GM10248 (cell line): ENCODE measurements at regions not wholly inside any gene's neighbourhood (a gene's known extent, or its start where the extent isn't known, plus 50 kb on each side); places are given as distances from the start of the nearest gene placed in this dataset.

Source experiments
- CTCF ChIA-PET: fragments of 300-600 bp; sonication (Branson Sonifier 250); formaldehyde crosslinking; extraction: SDS; loops from one replicate; lab custom pipeline; 2021; ENCODE audit warnings: antibody characterized with exemption; lab: Yijun Ruan, JAX
- POLR2A ChIA-PET: fragments of 350-650 bp; sonication (Branson Sonifier 250); formaldehyde crosslinking; extraction: SDS; loops from one replicate; lab custom pipeline; 2020; ENCODE audit warnings: antibody characterized with exemption; lab: Yijun Ruan, JAX
- DNase-seq: peaks from one replicate; pipeline ENCODE4 v3.0.0; 2012; ENCODE audit errors: extremely low spot score
- CTCF ChIP-seq: IDR thresholded peaks from 2 replicates; pipeline ENCODE4 v1.5.1; 2012; ENCODE audit warnings: mild to moderate bottlenecking, low read depth; ENCODE audit errors: extremely low read depth, missing control alignments, control extremely low read depth

- no peak for TF ChIP-seq CTCF
- POLR2A ChIA-PET: no interaction called here
- CTCF ChIA-PET: no interaction called here
- no peak for DNase-seq
These were observed 1542.2 kb downstream of the LRRC4C start for GRCh38 chr11:39917256-39917655.

DNA sequence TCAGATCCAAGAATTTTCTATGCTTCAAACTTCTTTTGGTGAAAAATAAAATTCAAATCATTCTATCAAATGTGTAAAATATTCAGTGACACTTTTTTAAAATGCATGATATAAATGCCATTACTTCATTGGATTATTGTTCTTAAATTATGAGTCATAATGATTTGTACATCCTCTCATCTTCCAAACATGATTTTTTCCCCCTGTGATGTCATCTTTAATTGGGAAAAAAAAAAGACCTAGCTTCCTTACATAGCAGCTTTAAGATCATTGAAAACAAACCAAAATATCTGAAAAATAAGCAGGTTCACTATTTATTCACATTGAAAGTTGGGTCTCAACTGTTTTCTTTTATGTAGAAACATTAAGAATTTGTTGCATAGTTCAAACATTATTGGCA lies 1549.4 kb downstream of the LRRC4C start:
- POLR2A ChIA-PET: no interaction called here
- TF ChIP-seq CTCF: no peak
- CTCF ChIA-PET: no interaction called here
- DNase-seq: no peak

DNA sequence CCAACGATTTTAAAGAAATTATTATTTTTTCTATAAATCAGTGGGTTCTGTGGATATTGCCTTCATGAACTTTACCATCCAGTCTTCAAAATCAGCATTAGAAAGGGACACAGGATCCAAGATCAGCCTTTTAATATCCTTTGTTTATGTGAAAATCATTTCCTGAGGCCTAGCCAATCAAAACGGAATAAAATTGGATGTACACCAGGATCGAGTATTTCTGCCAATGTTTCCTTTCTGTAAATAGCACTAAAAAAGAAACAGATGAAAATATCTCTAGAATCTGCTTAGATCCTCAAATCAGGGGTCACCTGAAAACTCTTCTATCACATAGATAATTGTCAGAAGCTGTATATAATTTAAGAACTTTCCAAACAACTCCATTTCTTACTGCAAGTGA lies 1598.5 kb downstream of the LRRC4C start:
- ChIA-PET CTCF (no interaction called here), POLR2A (no interaction called here)
- DNase-seq: no peak
- no peak for TF ChIP-seq CTCF

- CTCF ChIA-PET: interaction anchor here (0.7 kb wide), 1 partner anchor 13 kb away, joined by 3 read pairs; no protein-coding TSS in a partner anchor
- POLR2A ChIA-PET: no interaction called here
- TF ChIP-seq CTCF: no peak
- DNase-seq: no peak
These were observed 1642.2 kb downstream of the LRRC4C start for GRCh38 chr11:39817241-39817640.

DNA sequence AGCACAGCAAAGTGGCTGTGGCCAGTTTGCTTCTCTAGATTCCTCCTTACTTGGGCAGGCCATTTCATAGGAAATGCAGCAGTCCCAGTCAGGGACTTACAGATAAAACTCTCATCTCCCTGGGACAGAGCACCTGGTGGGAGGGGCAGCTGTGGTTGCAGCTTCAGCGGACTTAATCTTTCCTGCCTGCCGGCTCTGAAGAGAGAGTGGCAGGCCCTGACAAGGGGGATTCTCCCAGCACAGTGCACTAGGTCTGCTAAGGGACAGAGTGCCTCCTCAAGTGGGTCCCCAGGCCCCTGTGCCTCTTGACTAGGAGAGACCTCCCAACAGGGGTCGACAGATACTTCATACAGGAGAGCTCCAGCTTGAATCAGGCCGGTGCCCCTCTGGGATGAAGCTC lies 1649.1 kb downstream of the LRRC4C start:
- CTCF ChIA-PET: no interaction called here
- no peak for TF ChIP-seq CTCF

GRCh38 chr11:39809833-39810232 lies 1649.6 kb downstream of the LRRC4C start:
- no peak for TF ChIP-seq CTCF
- ChIA-PET POLR2A (no interaction called here), CTCF (no interaction called here)
- no peak for DNase-seq

More for the DNA sequence above, 1649.1 kb downstream of the LRRC4C start:
- POLR2A ChIA-PET: no interaction called here
- DNase-seq: no peak

- POLR2A ChIA-PET: no interaction called here
These were observed 1651.5 kb downstream of the LRRC4C start for GRCh38 chr11:39807904-39808303.

More at GRCh38 chr11:39807904-39808303, 1651.5 kb downstream of the LRRC4C start:
- no peak for TF ChIP-seq CTCF
- CTCF ChIA-PET: no interaction called here
- DNase-seq: no peak
